ENCODE measurements at regions not wholly inside any gene's neighbourhood (a gene's known extent, or its start where the extent isn't known, plus 50 kb on each side); places are given as distances from the start of the nearest gene placed in this dataset.

DNA sequence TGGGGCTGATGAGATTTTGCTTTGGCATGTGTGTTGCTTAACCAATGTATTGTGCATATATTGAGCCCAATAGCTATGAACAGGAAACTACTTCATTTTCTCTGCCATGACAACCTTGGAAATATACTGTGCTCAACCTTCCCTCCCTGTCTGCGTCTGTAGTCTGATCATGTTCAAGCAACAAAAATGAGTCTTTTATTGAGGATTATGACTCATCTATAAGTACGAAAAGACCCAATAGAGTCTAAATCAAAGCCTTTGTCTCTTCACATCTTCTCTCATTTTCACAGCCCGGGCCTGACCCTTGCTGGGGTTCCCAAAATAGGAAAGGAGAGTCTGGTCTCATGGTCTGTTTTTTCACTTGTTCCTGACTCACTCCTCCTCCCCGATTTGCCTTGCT is 158.2 kb downstream of the CAND1 start:
- DNase-seq, result no peak

DNA sequence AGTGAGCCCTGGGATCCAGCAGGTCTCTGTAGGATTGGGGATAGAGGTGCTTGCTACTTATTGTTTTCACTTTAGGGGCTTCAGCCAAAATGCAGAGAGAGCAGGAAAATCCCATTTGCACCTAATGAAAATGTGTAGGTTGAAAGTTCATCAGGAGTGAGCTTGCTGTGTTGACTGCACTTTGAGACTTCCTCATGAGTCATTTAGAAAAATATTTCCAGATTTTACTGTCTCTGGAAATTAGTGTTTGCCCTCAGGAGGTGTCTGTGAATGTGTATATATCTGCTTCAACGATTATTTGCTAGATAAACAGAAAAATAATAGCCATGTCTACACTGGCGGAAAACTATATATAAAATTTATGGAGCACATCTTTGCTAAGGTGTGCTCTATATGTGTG is 159.3 kb downstream of the CAND1 start:
- DNase-seq, result no peak

GRCh38 chr12:67430708-67431335 is 161.7 kb downstream of the CAND1 start:
- DNase-seq, result no peak

- no peak for DNase-seq
Observed at GRCh38 chr12:67431411-67432020, 162.4 kb downstream of the CAND1 start.

DNA sequence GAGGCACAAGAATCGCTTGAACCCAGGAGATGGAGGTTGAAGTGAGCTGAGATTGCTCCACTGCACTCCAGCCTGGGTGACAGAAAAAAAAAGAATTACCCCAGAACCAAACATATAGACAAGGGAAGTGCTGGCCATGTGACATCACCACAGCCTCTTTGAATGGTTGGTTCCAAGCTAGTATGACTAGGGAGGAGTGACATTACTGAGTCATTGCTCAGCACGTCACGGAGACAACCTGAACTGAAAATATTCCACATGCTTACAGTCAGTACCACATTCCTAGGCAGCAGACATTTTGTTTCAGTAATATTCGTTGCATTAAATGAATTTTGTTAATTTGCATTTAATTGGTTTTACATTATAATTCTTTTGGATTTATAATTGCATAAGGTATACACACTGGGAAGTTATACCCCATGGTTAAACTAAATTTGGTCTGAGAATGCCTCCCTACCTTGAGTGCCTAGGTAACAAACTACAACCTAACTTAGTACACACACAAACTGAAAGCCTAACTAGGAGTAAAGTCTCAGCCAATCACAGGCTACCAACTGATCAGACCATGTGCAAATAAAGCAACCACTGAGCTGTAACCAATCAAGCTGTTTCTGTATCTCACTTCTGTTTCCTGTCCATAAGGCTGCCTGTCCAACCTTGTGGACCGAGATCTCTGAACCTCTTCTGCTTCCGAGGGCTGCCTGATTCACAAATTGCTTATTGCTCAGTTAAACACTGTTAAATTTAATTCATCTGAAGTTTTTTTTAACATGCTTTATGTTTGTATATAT is 164.4 kb downstream of the CAND1 start:
- DNase-seq, result no peak

GRCh38 chr12:67434671-67435370 is 165.7 kb downstream of the CAND1 start:
- no peak for DNase-seq

DNA sequence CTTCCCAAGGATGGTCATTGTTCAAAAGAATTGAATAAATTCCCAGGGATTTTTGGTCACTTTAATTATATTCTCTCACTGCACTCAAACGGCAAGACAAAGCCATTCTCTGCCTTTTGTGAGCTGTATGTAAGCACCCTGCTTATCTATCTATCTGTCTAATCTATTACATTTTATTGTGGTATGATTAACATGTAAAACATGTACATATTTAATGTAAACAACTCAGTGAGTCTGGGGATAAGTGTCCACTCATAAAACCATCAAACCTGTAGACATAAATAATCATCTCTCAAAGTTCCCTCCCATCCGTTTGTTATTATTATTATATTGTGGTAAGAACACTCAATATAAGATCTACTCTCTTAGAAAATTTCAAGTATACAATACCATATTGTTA is 167.1 kb downstream of the CAND1 start:
- DNase-seq, result no peak

GRCh38 chr12:67437011-67437410 is 167.9 kb downstream of the CAND1 start:
- no peak for DNase-seq

DNA sequence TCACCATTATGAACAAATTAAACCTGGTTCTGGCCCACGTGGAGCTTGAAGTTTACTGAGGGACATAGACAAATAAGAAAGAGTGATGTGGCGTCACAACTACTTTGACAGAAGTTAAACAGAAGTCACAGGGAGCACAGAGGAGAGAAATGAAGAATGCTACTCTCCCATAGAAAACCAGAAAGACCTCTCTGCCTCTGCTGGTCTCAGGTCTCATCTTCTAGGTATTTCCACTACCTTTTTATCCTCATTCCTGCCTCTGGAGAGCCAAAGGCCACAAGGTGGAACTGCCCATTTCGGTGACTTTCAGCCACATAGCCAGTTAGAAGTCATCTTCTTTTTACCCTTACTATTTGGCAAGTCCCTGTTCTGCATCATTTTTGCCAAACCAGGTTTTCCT is 170.5 kb downstream of the CAND1 start:
- DNase-seq, result no peak

- DNase-seq, result peak; percentile 71
Observed at GRCh38 chr12:67441736-67442346, 172.7 kb downstream of the CAND1 start.

DNA sequence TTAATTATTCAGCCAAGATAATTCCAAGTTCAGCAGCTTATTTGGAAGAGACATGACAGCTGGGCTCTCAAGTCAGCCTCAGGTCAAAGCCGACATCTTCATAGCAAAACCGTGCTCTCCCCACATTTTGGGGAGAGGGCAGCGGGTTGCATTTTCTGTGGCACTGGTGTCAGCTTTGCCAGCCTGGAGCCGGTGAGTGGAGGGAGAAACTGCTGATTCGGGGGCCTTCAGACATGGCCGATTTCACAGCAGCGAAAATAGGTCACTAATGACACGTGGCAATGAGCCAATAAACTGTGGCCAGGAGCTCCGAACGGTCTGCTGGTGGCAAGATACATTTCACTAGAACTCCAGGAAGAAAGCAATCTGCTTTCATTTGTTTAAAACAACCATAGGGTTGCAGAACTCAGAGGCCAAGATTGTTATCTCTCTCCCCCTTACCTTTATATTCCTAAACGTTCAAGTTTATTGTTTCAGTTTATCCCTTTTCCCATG is 173.2 kb downstream of the CAND1 start:
- no peak for DNase-seq

GRCh38 chr12:67442896-67443295 is 173.7 kb downstream of the CAND1 start:
- no peak for DNase-seq

- no peak for DNase-seq
Observed at GRCh38 chr12:67444542-67444941, 175.4 kb downstream of the CAND1 start.

DNA sequence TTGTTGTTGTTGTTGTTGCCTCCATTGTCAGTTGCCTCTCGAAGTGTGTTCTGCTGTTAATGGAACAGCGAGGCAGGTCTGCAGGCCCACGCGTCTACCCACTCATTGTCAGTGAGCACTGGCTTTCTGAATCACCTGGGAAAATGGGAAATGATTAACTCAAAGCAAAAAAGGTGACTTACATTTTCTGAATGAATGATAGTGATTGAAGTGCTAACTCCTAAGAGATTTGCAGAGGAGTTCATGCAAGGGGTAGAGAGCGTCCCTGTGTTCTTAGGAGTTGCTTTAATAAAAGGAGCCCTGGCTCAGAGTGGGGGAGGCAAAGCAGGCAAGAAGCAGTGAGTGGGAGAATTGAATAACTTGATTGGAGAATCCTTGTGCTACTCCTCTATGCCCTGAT is 177.6 kb downstream of the CAND1 start:
- no peak for DNase-seq

GRCh38 chr12:67447180-67447579 is 178.0 kb downstream of the CAND1 start:
- DNase-seq, result no peak

- DNase-seq, result no peak
Observed at GRCh38 chr12:67449591-67450052, 180.5 kb downstream of the CAND1 start.

- DNase-seq, result no peak
Observed at GRCh38 chr12:67450441-67450840, 181.3 kb downstream of the CAND1 start.

- DNase-seq, result no peak
Observed at GRCh38 chr12:67451206-67451605, 182.0 kb downstream of the CAND1 start.

DNA sequence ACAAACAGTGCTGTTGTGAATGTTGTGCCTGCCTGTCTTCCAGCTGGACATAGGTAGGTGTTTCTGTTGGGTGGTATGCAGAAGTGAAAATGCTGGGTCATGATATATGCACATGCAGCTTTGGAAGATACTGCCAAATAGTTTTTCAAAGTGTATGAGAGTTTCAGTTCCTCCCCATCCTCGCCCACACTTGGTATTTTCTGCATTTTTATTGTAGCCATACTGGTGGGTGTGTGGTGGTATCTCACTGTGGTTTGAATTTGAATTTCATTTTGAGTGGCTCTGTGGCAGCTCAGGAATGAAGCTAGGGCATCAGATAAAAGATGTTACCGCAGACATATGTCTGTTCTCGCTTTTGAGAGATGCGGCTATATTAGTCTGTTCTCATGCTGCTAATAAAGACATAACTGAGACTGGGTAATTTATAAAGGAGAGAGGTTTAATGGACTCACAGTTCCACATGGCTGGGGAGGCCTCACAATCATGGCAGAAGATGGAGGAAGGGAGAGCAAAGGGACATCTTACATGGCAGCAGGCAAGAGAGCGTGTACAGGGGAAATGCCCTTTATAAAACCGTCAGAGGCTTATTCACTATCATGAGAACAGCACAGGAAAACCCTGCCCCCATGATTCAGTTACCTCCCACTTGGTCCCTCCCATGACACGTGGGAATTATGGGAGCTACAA is 183.1 kb downstream of the CAND1 start:
- DNase-seq, result no peak

- DNase-seq, result no peak
Observed at GRCh38 chr12:67453191-67453590, 184.0 kb downstream of the CAND1 start.

- no peak for DNase-seq
Observed at GRCh38 chr12:67455236-67455635, 186.1 kb downstream of the CAND1 start.

DNA sequence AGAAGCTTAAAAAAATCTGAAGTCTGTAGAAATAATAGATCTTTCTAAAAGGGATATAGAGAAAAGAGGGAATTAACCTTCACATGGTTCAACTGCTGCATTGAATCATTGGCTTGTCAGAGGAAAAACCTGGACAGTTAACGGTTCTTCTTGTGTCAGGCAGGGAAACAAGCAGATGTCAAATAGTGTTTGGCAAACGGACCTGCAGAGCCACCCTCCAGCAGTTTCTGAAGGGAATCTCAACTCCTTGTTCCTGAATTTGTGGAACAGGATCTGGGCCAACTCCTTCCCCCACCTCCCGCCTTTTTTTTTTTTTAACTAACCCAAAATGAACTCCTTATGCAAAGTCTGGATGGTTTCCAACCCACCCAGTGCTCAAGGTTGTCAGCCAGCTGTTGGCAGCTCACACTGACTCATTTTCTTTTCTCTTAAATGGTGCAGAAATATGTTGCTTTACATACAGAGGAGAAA is 187.3 kb downstream of the CAND1 start:
- DNase-seq, result no peak

All from stimulated activated CD4-positive, alpha-beta T cell treated with anti-CD3 and anti-CD28 coated beads, Interleukin-12 subunit alpha, Interleukin-12 subunit beta, amount 100 ng/mL, for 4 hours (primary cell).